22Rv1 (cell line): ENCODE measurements at regions not wholly inside any gene's neighbourhood (a gene's known extent, or its start where the extent isn't known, plus 50 kb on each side); places are given as distances from the start of the nearest gene placed in this dataset.

ENCODE experiments used
- ZFX ChIP-seq: fragments of 450-650 bp; IDR thresholded peaks from 2 replicates; pipeline ENCODE4 v1.6.1; 2017; ENCODE audit warnings: antibody characterized with exemption, borderline replicate concordance
- TF ChIP-seq, protein P1 (sequence below): fragments of 450-650 bp; IDR thresholded peaks from 2 replicates; pipeline ENCODE4 v1.5.1; 2017; ENCODE audit warnings: mild to moderate bottlenecking

DNA sequence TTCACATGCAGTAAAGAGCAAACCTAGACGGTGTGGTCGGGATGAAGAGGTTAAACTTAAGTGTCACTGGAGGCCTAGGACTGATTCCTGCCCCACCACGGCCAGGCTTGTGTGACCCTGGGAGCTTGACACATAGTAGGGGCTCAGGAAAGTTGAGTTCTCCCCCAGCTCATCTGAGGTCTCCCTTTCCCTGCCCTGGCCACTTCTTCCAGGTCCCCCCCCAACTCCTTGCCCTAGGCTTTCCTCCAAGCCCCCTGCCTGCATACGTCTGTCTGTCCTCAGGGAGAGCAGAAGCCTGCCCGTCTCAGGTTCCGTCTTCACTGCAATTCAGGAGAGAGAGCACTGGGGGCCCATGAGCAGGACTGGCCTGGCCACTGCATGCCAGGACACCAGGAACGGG, 225.8 kb downstream of the PTPRU start:
- TF ChIP-seq, protein P1, sequence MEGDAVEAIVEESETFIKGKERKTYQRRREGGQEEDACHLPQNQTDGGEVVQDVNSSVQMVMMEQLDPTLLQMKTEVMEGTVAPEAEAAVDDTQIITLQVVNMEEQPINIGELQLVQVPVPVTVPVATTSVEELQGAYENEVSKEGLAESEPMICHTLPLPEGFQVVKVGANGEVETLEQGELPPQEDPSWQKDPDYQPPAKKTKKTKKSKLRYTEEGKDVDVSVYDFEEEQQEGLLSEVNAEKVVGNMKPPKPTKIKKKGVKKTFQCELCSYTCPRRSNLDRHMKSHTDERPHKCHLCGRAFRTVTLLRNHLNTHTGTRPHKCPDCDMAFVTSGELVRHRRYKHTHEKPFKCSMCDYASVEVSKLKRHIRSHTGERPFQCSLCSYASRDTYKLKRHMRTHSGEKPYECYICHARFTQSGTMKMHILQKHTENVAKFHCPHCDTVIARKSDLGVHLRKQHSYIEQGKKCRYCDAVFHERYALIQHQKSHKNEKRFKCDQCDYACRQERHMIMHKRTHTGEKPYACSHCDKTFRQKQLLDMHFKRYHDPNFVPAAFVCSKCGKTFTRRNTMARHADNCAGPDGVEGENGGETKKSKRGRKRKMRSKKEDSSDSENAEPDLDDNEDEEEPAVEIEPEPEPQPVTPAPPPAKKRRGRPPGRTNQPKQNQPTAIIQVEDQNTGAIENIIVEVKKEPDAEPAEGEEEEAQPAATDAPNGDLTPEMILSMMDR: no peak
- no peak for TF ChIP-seq ZFX
